ENCODE measurements at regions not wholly inside any gene's neighbourhood (a gene's known extent, or its start where the extent isn't known, plus 50 kb on each side); places are given as distances from the start of the nearest gene placed in this dataset.

- Mint-ChIP-seq H3K27me3 (peaks cover 9% of the 10 kb centered on the region), H3K36me3 (no peaks in the 10 kb centered on the region), H3K9me3 (ENCODE audit: low read depth) (no peaks in the 10 kb centered on the region), H3K4me3 (no peak overlapping the region), H3K27ac (no peak overlapping the region), H3K4me1 (peaks cover 4% of the 10 kb centered on the region)
- CTCF ChIA-PET, result no interaction called here
- no peak for ATAC-seq
- no peak for DNase-seq
Measured at GRCh38 chr6:146881228-146882181, 282.7 kb downstream of the ADGB start.

- no peaks in the 10 kb centered on the region for H3K36me3 Mint-ChIP-seq
- no peaks in the 10 kb centered on the region for H3K9me3 Mint-ChIP-seq (ENCODE audit: low read depth)
- peaks cover 2% of the 10 kb centered on the region for H3K4me1 Mint-ChIP-seq
- peaks cover 7% of the 10 kb centered on the region for H3K27me3 Mint-ChIP-seq
- H3K4me3 Mint-ChIP-seq, result no peak overlapping the region
- ATAC-seq (no peak), DNase-seq (no peak)
- H3K27ac Mint-ChIP-seq, result no peak overlapping the region
- CTCF ChIA-PET, result no interaction called here
Measured at GRCh38 chr6:146883640-146884531, 285.1 kb downstream of the ADGB start.

- CTCF ChIA-PET, result no interaction called here
Measured at GRCh38 chr6:146884728-146885127, 286.0 kb downstream of the ADGB start.

GRCh38 chr6:146885708-146886457, 287.1 kb downstream of the ADGB start:
- DNase-seq (no peak), ATAC-seq (no peak)
- no peaks in the 10 kb centered on the region for H3K9me3 Mint-ChIP-seq (ENCODE audit: low read depth)
- H3K27ac Mint-ChIP-seq, result no peak overlapping the region
- H3K4me1 Mint-ChIP-seq, result peaks cover 2% of the 10 kb centered on the region
- peaks cover 7% of the 10 kb centered on the region for H3K27me3 Mint-ChIP-seq
- no peaks in the 10 kb centered on the region for H3K36me3 Mint-ChIP-seq
- H3K4me3 Mint-ChIP-seq, result no peak overlapping the region
- CTCF ChIA-PET, result no interaction called here

More at GRCh38 chr6:146884728-146885127, 286.0 kb downstream of the ADGB start:
- DNase-seq (no peak), ATAC-seq (no peak)
- peaks cover 2% of the 10 kb centered on the region for H3K4me1 Mint-ChIP-seq
- peaks cover 7% of the 10 kb centered on the region for H3K27me3 Mint-ChIP-seq
- no peaks in the 10 kb centered on the region for H3K9me3 Mint-ChIP-seq (ENCODE audit: low read depth)
- no peaks in the 10 kb centered on the region for H3K36me3 Mint-ChIP-seq
- no peak overlapping the region for H3K4me3 Mint-ChIP-seq
- H3K27ac Mint-ChIP-seq, result no peak overlapping the region

GRCh38 chr6:146886587-146887446, 288.0 kb downstream of the ADGB start:
- H3K36me3 Mint-ChIP-seq, result no peaks in the 10 kb centered on the region
- H3K4me3 Mint-ChIP-seq, result no peak overlapping the region
- CTCF ChIA-PET, result no interaction called here

GRCh38 chr6:146887447-146888077, 288.8 kb downstream of the ADGB start:
- no peaks in the 10 kb centered on the region for H3K27me3 Mint-ChIP-seq
- H3K4me1 Mint-ChIP-seq, result peaks cover 8% of the 10 kb centered on the region
- no peak overlapping the region for H3K4me3 Mint-ChIP-seq
- no peaks in the 10 kb centered on the region for H3K9me3 Mint-ChIP-seq (ENCODE audit: low read depth)
- H3K36me3 Mint-ChIP-seq, result no peaks in the 10 kb centered on the region
- ATAC-seq (no peak), DNase-seq (no peak)
- no peak overlapping the region for H3K27ac Mint-ChIP-seq
- CTCF ChIA-PET, result no interaction called here

More at GRCh38 chr6:146886587-146887446, 288.0 kb downstream of the ADGB start:
- peaks cover 2% of the 10 kb centered on the region for H3K4me1 Mint-ChIP-seq
- H3K9me3 Mint-ChIP-seq (ENCODE audit: low read depth), result no peaks in the 10 kb centered on the region
- H3K27ac Mint-ChIP-seq, result no peak overlapping the region
- peaks cover 2% of the 10 kb centered on the region for H3K27me3 Mint-ChIP-seq
- ATAC-seq (no peak), DNase-seq (no peak)

- no peaks in the 10 kb centered on the region for H3K36me3 Mint-ChIP-seq
- H3K9me3 Mint-ChIP-seq (ENCODE audit: low read depth), result no peaks in the 10 kb centered on the region
- H3K27me3 Mint-ChIP-seq, result peaks cover 2% of the 10 kb centered on the region
- no peak overlapping the region for H3K27ac Mint-ChIP-seq
- H3K4me3 Mint-ChIP-seq, result no peak overlapping the region
- CTCF ChIA-PET, result no interaction called here
- peaks cover 13% of the 10 kb centered on the region for H3K4me1 Mint-ChIP-seq
- ATAC-seq (no peak), DNase-seq (no peak)
Measured at GRCh38 chr6:146889303-146889702, 290.5 kb downstream of the ADGB start.

GRCh38 chr6:146890172-146890571, 291.4 kb downstream of the ADGB start:
- Mint-ChIP-seq H3K9me3 (ENCODE audit: low read depth) (no peaks in the 10 kb centered on the region), H3K4me1 (peaks cover 13% of the 10 kb centered on the region), H3K36me3 (no peaks in the 10 kb centered on the region), H3K4me3 (no peak overlapping the region), H3K27ac (no peak overlapping the region), H3K27me3 (peaks cover 11% of the 10 kb centered on the region)
- CTCF ChIA-PET, result no interaction called here
- DNase-seq (no peak), ATAC-seq (no peak)

- no peak overlapping the region for H3K27ac Mint-ChIP-seq
- CTCF ChIA-PET, result no interaction called here
- H3K4me1 Mint-ChIP-seq, result peaks cover 13% of the 10 kb centered on the region
- H3K9me3 Mint-ChIP-seq (ENCODE audit: low read depth), result no peaks in the 10 kb centered on the region
- H3K27me3 Mint-ChIP-seq, result peaks cover 13% of the 10 kb centered on the region
- DNase-seq (no peak), ATAC-seq (no peak)
- no peak overlapping the region for H3K4me3 Mint-ChIP-seq
- H3K36me3 Mint-ChIP-seq, result no peaks in the 10 kb centered on the region
Measured at GRCh38 chr6:146890644-146891434, 292.1 kb downstream of the ADGB start.

GRCh38 chr6:146891615-146892265, 293.0 kb downstream of the ADGB start:
- no peaks in the 10 kb centered on the region for H3K9me3 Mint-ChIP-seq (ENCODE audit: low read depth)
- H3K4me3 Mint-ChIP-seq, result no peak overlapping the region
- ATAC-seq, result no peak
- peaks cover 13% of the 10 kb centered on the region for H3K4me1 Mint-ChIP-seq
- H3K36me3 Mint-ChIP-seq, result no peaks in the 10 kb centered on the region
- no peak for DNase-seq
- H3K27ac Mint-ChIP-seq, result no peak overlapping the region
- CTCF ChIA-PET, result no interaction called here
- peaks cover 18% of the 10 kb centered on the region for H3K27me3 Mint-ChIP-seq

GRCh38 chr6:146892283-146892612, 293.5 kb downstream of the ADGB start:
- no peak overlapping the region for H3K27ac Mint-ChIP-seq
- CTCF ChIA-PET, result no interaction called here
- no peaks in the 10 kb centered on the region for H3K36me3 Mint-ChIP-seq
- H3K4me3 Mint-ChIP-seq, result no peak overlapping the region
- DNase-seq, result no peak
- H3K4me1 Mint-ChIP-seq, result peaks cover 13% of the 10 kb centered on the region
- H3K9me3 Mint-ChIP-seq (ENCODE audit: low read depth), result no peaks in the 10 kb centered on the region
- no peak for ATAC-seq
- peaks cover 23% of the 10 kb centered on the region for H3K27me3 Mint-ChIP-seq
